Natural killer cell treated with Interleukin-12 subunit alpha and Interleukin-12 subunit beta and Interleukin-15 and Interleukin-18, amount 100 ng/mL, for 72 hours (primary cell): ENCODE measurements at regions not wholly inside any gene's neighbourhood (a gene's known extent, or its start where the extent isn't known, plus 50 kb on each side); places are given as distances from the start of the nearest gene placed in this dataset.

ENCODE experiments used
- ATAC-seq, 2 donors: fragments of 150-1000 bp; cut with Tn5 transposase in 1 of 2; sonication (Bioruptor Pico), chemical (Tn5 transposase) in 1 of 2; 2 replicates each; pipeline ENCODE4 v1.10.0; 2021
- DNase-seq: peaks from one replicate; pipeline ENCODE4 v3.0.0; 2022; ENCODE audit warnings: low spot score
- H3K27ac Mint-ChIP-seq, 2 donors: 1 replicate in 1 of 2; 2 replicates in 1 of 2; pipeline ENCODE4 v1.8.0; 2022; ENCODE audit warnings: mixed read lengths in 2 of 2, mild to moderate bottlenecking in 1 of 2, moderate library complexity in 1 of 2
- H3K27me3 Mint-ChIP-seq, 2 donors: 1 replicate in 1 of 2; 2 replicates in 1 of 2; pipeline ENCODE4 v1.8.0; 2022; ENCODE audit warnings: mixed read lengths in 2 of 2
- H3K36me3 Mint-ChIP-seq: one replicate; pipeline ENCODE4 v1.8.0; 2022; ENCODE audit warnings: mixed read lengths
- H3K4me1 Mint-ChIP-seq, 2 donors: 1 replicate in 1 of 2; 2 replicates in 1 of 2; pipeline ENCODE4 v1.8.0; 2022; ENCODE audit warnings: low read depth in 2 of 2, mixed read lengths in 2 of 2, mild to moderate bottlenecking in 1 of 2
- H3K4me3 Mint-ChIP-seq: one replicate; pipeline ENCODE4 v1.8.0; 2022; ENCODE audit warnings: mixed read lengths
- H3K9me3 Mint-ChIP-seq: 2 replicates; pipeline ENCODE4 v1.8.0; 2022; ENCODE audit warnings: mixed read lengths

DNA sequence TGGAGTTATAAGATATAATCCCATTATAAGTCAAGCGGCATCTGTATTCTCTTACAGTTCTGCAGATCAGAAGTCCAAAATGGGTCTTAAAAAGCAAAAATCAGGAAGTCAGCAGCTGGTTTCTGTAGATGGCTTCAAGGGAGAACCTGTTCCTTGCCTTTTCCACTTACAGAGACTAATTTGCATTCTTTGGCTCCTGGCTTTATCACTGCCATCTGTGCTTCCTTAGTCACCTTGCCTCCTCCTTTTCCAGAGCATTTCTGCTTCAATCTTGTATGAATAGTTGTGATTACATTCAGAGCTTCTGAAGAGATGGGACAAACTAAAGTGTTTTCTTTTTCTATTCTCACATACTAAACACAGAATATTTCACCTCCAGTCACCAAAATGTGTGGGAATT, 647.3 kb upstream of the GRAMD2B start:
- Mint-ChIP-seq H3K27ac (no peak overlapping the region), H3K4me3 (no peak overlapping the region), H3K4me1 (no peaks in the 10 kb centered on the region), H3K9me3 (peaks cover 7% of the 10 kb centered on the region), H3K36me3 (no peaks in the 10 kb centered on the region), H3K27me3 (no peaks in the 10 kb centered on the region)
- ATAC-seq: no peak
- DNase-seq: no peak

DNA sequence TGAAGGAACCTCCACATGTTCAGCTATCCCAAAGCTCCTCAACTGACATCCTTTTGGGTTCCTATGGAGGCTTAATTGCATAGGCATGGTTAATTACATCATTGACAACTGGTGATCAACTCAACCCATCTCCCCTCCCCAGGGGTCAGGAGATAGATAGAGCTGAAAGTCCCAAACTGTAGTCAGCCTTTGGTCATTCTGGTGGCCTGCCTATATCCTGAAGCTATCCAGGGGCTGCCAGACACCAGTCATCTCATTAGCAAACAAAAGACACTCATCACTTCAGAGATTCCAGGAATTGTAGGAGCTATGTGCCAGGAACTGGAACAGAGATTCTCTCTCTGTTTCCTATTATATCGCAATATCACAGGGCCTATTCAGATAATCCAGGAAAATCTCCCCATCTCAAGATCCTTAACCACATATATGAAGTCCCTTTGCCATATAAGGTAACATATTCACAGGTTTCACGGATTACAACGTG, 646.5 kb upstream of the GRAMD2B start:
- no peak overlapping the region for H3K4me3 Mint-ChIP-seq
- no peaks in the 10 kb centered on the region for H3K4me1 Mint-ChIP-seq
- no peak overlapping the region for H3K27ac Mint-ChIP-seq
- peaks cover 7% of the 10 kb centered on the region for H3K9me3 Mint-ChIP-seq
- no peaks in the 10 kb centered on the region for H3K36me3 Mint-ChIP-seq
- DNase-seq (no peak), ATAC-seq (no peak)
- no peaks in the 10 kb centered on the region for H3K27me3 Mint-ChIP-seq

DNA sequence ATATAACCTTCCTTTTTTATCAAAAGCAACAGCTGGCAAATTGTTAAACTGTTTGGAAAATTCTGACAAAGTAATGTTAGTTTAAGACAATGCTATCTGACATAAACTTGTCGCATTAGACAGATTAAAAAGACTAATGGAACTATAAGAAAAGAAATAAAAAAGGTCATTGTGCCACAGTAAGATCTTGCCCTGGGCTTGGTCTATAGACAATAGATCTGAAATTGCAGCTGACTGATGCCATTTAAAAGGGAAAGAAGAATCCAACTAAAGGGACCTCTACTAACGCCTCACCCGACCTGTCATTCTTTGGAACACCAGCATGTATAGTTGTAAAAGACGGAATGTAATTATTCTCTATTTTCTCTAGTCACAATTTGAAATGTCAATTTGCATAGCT, 644.4 kb upstream of the GRAMD2B start:
- ATAC-seq (no peak), DNase-seq (no peak)
- Mint-ChIP-seq H3K4me1 (no peaks in the 10 kb centered on the region), H3K27me3 (no peaks in the 10 kb centered on the region), H3K4me3 (no peak overlapping the region), H3K36me3 (no peaks in the 10 kb centered on the region), H3K27ac (no peak overlapping the region), H3K9me3 (peaks cover 3% of the 10 kb centered on the region)

DNA sequence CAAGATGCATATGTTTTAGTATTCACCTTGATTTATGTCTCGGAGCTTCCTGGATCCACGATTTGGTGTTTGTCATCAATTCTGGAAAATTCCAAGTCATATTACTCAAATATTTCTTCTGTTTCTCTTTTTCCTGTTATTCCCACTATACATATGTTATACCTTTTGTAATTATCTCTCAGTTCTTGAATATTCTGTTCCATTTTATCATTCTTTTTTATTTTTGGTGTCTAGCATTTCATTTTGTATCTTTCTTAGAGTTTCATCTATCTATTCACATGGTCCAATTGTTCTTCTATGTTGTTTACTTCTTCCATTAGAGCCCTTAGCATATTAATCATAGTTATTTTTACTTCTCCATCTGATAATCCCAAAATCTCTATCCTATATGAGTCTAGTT, 637.8 kb upstream of the GRAMD2B start:
- H3K27me3 Mint-ChIP-seq: no peaks in the 10 kb centered on the region
- no peaks in the 10 kb centered on the region for H3K9me3 Mint-ChIP-seq
- no peak overlapping the region for H3K27ac Mint-ChIP-seq
- H3K4me1 Mint-ChIP-seq: no peaks in the 10 kb centered on the region
- no peak for ATAC-seq
- H3K4me3 Mint-ChIP-seq: no peak overlapping the region
- DNase-seq: no peak
- H3K36me3 Mint-ChIP-seq: no peaks in the 10 kb centered on the region

DNA sequence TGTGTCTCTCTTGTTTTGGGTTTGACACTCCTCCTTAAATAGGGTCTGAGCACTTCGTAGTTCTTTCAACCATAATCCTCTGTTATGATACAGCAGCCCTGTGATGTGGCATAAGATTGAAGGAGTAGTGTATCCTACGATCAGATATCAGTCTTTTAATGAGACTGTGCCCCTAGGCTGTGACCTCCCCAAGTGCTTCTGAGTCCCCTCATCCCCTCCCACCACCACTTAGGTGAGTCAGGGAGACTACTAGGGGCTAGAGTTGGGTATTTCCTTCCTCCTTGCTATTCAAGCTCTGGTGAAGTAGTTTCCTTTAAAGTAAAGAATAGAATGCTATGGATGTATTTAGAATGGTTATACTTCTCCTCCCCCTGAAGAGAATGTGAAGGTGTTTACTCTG, 637.2 kb upstream of the GRAMD2B start:
- no peaks in the 10 kb centered on the region for H3K27me3 Mint-ChIP-seq
- no peaks in the 10 kb centered on the region for H3K9me3 Mint-ChIP-seq
- DNase-seq: no peak
- no peaks in the 10 kb centered on the region for H3K36me3 Mint-ChIP-seq
- H3K27ac Mint-ChIP-seq: no peak overlapping the region
- ATAC-seq: no peak
- H3K4me3 Mint-ChIP-seq: no peak overlapping the region
- no peaks in the 10 kb centered on the region for H3K4me1 Mint-ChIP-seq

DNA sequence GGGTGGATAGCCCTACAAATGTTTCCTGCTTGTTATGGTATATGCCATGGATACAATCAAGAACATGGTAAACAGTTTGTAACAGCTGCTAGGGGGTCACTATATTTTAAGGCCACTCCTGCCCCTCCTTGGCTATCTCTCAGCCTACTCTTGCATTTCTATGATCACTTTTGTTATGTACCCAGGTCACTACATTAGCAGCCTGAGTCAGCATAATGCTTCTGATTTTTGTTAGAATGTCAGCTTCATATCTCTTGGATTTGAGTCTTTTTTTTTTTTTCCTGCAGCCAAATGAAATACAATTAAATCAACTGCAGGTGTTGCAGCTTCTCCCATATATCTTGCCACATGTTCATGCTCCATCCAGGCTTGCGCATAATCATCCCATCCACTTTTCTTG, 629.7 kb upstream of the GRAMD2B start:
- no peak overlapping the region for H3K4me3 Mint-ChIP-seq
- peaks cover 15% of the 10 kb centered on the region for H3K9me3 Mint-ChIP-seq
- H3K4me1 Mint-ChIP-seq: no peaks in the 10 kb centered on the region
- DNase-seq: no peak
- no peak overlapping the region for H3K27ac Mint-ChIP-seq
- H3K27me3 Mint-ChIP-seq: no peaks in the 10 kb centered on the region
- no peaks in the 10 kb centered on the region for H3K36me3 Mint-ChIP-seq
- ATAC-seq: no peak

DNA sequence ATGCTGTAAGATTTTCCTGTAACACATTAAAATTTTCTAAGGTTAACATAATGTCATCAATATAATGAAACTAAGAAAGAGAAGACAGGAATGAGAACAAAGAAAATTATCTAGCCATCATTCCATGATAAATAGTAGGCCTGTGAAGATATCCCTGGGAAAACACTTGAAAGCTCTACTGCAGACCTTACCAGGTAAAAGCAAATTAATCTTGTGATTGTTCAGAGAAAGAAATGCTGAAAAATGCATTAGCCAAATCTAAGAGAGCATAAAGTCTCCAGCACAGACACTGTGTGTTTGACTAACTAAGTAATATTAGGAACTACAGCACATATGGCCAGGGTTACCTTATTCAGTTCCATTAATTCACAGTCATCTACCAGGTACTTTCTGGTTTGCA, 628.3 kb upstream of the GRAMD2B start:
- no peak for DNase-seq
- no peaks in the 10 kb centered on the region for H3K4me1 Mint-ChIP-seq
- H3K27ac Mint-ChIP-seq: no peak overlapping the region
- H3K9me3 Mint-ChIP-seq: peaks cover 24% of the 10 kb centered on the region
- no peak for ATAC-seq
- no peaks in the 10 kb centered on the region for H3K36me3 Mint-ChIP-seq
- H3K4me3 Mint-ChIP-seq: no peak overlapping the region
- H3K27me3 Mint-ChIP-seq: no peaks in the 10 kb centered on the region

DNA sequence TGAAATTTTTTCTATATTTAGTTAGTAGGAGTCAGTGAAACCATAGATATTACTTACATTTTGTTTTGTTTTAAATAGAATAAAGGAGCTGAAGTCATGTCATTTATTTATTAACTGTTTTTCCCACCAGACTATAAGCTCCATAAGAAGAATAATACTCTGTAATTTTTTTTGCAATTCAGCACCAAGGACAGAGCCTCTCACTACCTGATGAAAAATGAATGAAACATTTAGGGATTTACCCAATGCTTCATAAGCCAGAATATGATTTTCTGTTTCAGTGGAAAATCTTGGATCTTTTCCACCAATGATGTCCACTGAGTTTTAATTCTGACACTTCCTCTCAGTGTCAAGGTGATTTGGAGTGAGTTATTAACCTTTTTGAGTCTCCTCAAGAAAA, 624.9 kb upstream of the GRAMD2B start:
- H3K27ac Mint-ChIP-seq: no peak overlapping the region
- H3K27me3 Mint-ChIP-seq: no peaks in the 10 kb centered on the region
- H3K9me3 Mint-ChIP-seq: peaks cover 24% of the 10 kb centered on the region
- H3K36me3 Mint-ChIP-seq: no peaks in the 10 kb centered on the region
- H3K4me3 Mint-ChIP-seq: no peak overlapping the region
- no peaks in the 10 kb centered on the region for H3K4me1 Mint-ChIP-seq
- no peak for ATAC-seq
- DNase-seq: no peak

DNA sequence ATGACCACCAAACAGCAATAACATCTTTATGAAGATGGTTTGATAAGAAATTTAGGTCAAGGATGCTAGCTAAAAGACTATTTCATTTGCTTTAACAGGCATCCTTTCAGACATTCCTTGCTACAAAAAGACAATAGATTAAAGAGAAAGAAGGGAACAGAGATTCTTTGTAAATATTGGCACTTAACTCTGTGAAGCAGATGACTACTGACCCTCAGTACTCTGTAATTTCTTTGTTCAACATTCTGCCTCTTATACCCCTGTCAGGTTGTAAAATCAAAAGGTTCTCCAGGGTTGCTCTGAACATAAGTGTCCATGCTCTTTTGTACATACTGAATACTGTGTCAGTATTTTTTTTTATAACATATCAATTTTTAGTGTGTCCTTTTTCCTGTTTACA, 610.6 kb upstream of the GRAMD2B start:
- no peaks in the 10 kb centered on the region for H3K36me3 Mint-ChIP-seq
- H3K27me3 Mint-ChIP-seq: no peaks in the 10 kb centered on the region
- H3K27ac Mint-ChIP-seq: no peak overlapping the region
- H3K9me3 Mint-ChIP-seq: no peaks in the 10 kb centered on the region
- ATAC-seq: no peak
- no peaks in the 10 kb centered on the region for H3K4me1 Mint-ChIP-seq
- DNase-seq: no peak
- no peak overlapping the region for H3K4me3 Mint-ChIP-seq

DNA sequence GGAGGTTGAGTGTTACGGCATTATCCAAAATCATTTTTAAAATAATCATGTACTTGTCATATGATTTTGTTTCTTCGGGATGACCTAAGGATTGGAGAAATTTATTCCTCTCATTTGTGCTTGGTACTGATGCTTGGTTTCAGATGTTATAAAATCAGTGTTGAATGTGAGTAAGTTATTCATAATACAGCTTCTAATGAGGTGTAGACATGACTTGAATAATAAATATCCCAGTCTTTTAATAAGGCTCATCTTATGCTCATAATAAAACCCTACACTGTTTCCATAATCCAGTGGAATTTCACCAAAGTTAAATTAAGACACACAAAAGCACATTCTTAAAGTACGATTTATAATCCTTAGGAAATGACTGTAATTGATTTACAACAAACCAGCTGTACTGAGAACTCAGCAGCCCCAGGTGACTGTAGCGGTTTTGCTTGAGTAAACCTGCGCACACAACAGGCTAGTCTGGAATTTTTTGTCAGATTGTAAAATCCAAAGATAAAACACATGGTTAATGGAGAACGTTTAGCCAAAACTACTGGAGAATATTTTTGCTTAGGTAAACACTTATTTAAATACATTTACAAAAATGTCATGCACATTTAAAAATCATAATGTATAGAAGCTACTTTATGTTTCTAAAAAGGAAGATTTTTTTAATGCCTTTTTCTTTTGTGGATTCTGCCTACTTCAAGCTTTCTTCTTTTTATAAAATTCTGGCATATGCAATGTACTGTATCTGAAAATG, 609.8 kb upstream of the GRAMD2B start:
- H3K4me1 Mint-ChIP-seq: no peaks in the 10 kb centered on the region
- H3K9me3 Mint-ChIP-seq: no peaks in the 10 kb centered on the region
- no peaks in the 10 kb centered on the region for H3K36me3 Mint-ChIP-seq
- no peak overlapping the region for H3K27ac Mint-ChIP-seq
- no peak for ATAC-seq
- DNase-seq: no peak
- no peak overlapping the region for H3K4me3 Mint-ChIP-seq
- H3K27me3 Mint-ChIP-seq: no peaks in the 10 kb centered on the region

DNA sequence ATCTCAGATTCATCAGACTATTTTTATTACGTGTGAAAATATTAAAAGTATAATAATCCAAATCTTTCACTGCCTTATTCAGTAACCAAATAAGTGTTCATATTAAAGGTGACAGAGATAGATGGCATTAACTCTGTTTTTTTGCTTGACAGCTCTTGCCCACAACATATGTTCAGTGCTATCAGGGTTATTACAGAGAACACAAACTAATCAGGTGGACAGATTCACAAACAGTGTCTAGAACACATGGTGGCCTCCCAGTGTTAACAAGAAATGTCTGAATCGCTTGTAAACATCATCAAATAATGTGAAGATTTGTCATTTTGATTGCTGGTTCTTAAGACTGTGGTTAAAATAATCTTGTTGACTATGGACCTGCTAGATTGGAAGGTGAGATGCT, 609.1 kb upstream of the GRAMD2B start:
- H3K9me3 Mint-ChIP-seq: no peaks in the 10 kb centered on the region
- no peaks in the 10 kb centered on the region for H3K36me3 Mint-ChIP-seq
- no peak for ATAC-seq
- H3K27me3 Mint-ChIP-seq: no peaks in the 10 kb centered on the region
- no peak overlapping the region for H3K27ac Mint-ChIP-seq
- no peak overlapping the region for H3K4me3 Mint-ChIP-seq
- no peaks in the 10 kb centered on the region for H3K4me1 Mint-ChIP-seq
- no peak for DNase-seq

DNA sequence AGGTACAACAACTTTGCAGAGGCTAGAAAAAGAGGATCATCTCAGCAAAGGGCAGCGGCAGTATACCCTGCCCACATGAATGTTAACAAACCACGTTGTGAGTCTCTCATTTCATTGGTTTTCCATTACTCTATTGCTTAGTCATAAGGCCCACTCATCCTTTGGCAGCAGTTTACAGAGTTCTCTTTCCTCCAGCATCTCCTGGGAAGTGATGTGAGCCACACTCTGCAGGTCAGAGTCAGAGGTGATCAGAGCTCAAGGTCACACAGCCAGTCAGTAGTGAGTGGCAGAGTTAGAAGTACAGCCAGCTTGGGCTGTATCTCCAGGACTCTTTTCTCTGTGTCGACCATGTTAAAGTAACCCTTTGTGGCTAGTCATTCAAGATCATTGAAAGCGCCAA, 599.6 kb upstream of the GRAMD2B start:
- H3K36me3 Mint-ChIP-seq: no peaks in the 10 kb centered on the region
- H3K27ac Mint-ChIP-seq: no peak overlapping the region
- no peaks in the 10 kb centered on the region for H3K27me3 Mint-ChIP-seq
- no peaks in the 10 kb centered on the region for H3K4me1 Mint-ChIP-seq
- ATAC-seq (no peak), DNase-seq (no peak)
- peaks cover 12% of the 10 kb centered on the region for H3K9me3 Mint-ChIP-seq
- no peak overlapping the region for H3K4me3 Mint-ChIP-seq

DNA sequence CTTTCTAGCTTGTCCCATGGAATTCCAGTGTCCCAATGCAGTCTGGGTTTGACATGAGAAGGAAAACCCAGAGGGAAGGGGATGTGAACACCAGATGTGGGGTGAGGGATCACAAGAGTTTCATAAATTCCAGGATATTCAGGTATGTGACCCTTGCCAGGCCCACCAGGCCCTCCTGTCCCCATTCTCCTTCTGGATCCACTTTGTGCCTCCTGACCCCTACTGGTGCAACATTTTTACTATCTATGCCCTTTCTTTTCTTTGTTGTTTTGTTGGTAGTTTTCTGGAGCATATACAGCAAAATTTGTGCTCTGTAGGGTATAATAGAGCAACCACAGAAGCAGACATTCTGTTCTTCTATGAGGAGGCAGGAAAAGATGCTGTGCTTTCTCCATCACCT, 597.0 kb upstream of the GRAMD2B start:
- no peaks in the 10 kb centered on the region for H3K36me3 Mint-ChIP-seq
- no peak overlapping the region for H3K4me3 Mint-ChIP-seq
- peaks cover 16% of the 10 kb centered on the region for H3K9me3 Mint-ChIP-seq
- ATAC-seq: no peak
- no peaks in the 10 kb centered on the region for H3K4me1 Mint-ChIP-seq
- no peaks in the 10 kb centered on the region for H3K27me3 Mint-ChIP-seq
- no peak for DNase-seq
- H3K27ac Mint-ChIP-seq: no peak overlapping the region

DNA sequence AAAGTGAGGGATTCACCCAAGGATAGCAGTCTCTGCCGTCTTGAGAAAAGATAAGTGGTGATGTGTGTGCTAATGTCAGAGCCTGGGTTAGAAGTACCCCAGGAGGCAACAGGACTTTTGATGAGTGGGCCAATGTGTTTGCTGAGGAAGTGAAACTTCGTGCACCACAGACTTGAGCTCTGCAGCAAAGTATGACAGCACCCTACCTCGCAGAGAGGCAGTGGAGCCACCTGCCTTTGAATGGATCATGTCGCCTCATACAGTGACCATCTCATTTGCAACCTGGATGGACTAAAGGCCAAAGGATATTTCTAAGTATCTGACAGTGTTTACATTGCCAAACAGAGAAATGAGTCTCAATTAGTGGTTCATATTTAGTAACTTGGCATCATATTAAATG, 593.9 kb upstream of the GRAMD2B start:
- Mint-ChIP-seq H3K9me3 (peaks cover 14% of the 10 kb centered on the region), H3K4me3 (no peak overlapping the region), H3K4me1 (no peaks in the 10 kb centered on the region), H3K36me3 (no peaks in the 10 kb centered on the region), H3K27ac (no peak overlapping the region), H3K27me3 (no peaks in the 10 kb centered on the region)
- ATAC-seq: no peak
- DNase-seq: no peak

DNA sequence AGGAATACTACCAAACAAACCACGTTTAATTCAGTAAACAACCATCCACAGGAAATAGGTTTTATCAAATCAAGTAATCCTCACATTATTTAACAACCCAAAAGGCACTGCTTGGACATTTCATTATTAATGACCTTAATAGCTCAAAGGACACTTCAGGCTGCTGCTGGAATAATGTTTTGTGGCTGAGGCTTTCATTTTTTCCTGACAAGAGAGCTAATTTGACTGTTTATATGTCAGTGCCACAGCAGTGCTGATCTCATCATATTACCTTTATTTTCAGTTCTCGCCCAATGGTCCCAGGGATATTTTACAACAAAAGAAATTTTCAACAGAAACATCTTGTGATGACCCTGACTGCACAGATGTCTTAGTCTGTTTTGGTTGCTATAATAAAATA, 589.8 kb upstream of the GRAMD2B start:
- H3K4me3 Mint-ChIP-seq: no peak overlapping the region
- ATAC-seq: no peak
- H3K27ac Mint-ChIP-seq: no peak overlapping the region

More for the DNA sequence above, 589.8 kb upstream of the GRAMD2B start:
- H3K36me3 Mint-ChIP-seq: no peaks in the 10 kb centered on the region
- H3K4me1 Mint-ChIP-seq: no peaks in the 10 kb centered on the region
- H3K27me3 Mint-ChIP-seq: no peaks in the 10 kb centered on the region
- DNase-seq: no peak
- peaks cover 4% of the 10 kb centered on the region for H3K9me3 Mint-ChIP-seq
